NCI-H2107 (cell line): ENCODE measurements at regions not wholly inside any gene's neighbourhood (a gene's known extent, or its start where the extent isn't known, plus 50 kb on each side); places are given as distances from the start of the nearest gene placed in this dataset.
"Not testable (repeated sequence)": the region's sequence is repeated elsewhere in the genome, so short reads cannot be mapped to it uniquely, and the experiment has no call there.

Experiments used
- DNase-seq: peaks from one replicate; lab custom pipeline; 2025; lab: John Stamatoyannopoulos, UW

GRCh38 chr14:57061009-57061711 is 207.5 kb downstream of the EXOC5 start:
- DNase-seq = peak; percentile 14

- DNase-seq = no peak
Observed at GRCh38 chr14:57060276-57060955, 208.3 kb downstream of the EXOC5 start.

- DNase-seq = no peak
Observed at GRCh38 chr14:57058319-57058718, 210.4 kb downstream of the EXOC5 start.

- peak; percentile 66 for DNase-seq
Observed at GRCh38 chr14:57057803-57058202, 210.9 kb downstream of the EXOC5 start.

- not testable (repeated sequence) for DNase-seq
Observed at GRCh38 chr14:57056522-57056921, 212.2 kb downstream of the EXOC5 start.

- no peak for DNase-seq
Observed at GRCh38 chr14:57052705-57053302, 215.9 kb downstream of the EXOC5 start.

- DNase-seq = no peak
Observed at GRCh38 chr14:57051633-57052032, 217.1 kb downstream of the EXOC5 start.

GRCh38 chr14:57049848-57050247 is 218.9 kb downstream of the EXOC5 start:
- DNase-seq = no peak

GRCh38 chr14:57046175-57046574 is 222.5 kb downstream of the EXOC5 start:
- no peak for DNase-seq

GRCh38 chr14:57044101-57044973 is 224.4 kb downstream of the EXOC5 start:
- DNase-seq = not testable (repeated sequence)

- DNase-seq = no peak
Observed at GRCh38 chr14:57038689-57039088, 228.4 kb upstream of the OTX2 start.

GRCh38 chr14:57031474-57031873 is 221.2 kb upstream of the OTX2 start:
- no peak for DNase-seq

GRCh38 chr14:57029620-57030253 is 219.5 kb upstream of the OTX2 start:
- DNase-seq = no peak

- DNase-seq = no peak
Observed at GRCh38 chr14:57025456-57025855, 215.2 kb upstream of the OTX2 start.

- DNase-seq = no peak
Observed at GRCh38 chr14:57022608-57023007, 212.3 kb upstream of the OTX2 start.

GRCh38 chr14:57018065-57018464 is 207.8 kb upstream of the OTX2 start:
- peak; percentile 62 for DNase-seq

- no peak for DNase-seq
Observed at GRCh38 chr14:57013987-57014386, 203.7 kb upstream of the OTX2 start.

GRCh38 chr14:57009585-57010515 is 199.6 kb upstream of the OTX2 start:
- DNase-seq = no peak

- no peak for DNase-seq
Observed at GRCh38 chr14:57008534-57008933, 198.3 kb upstream of the OTX2 start.

GRCh38 chr14:56998728-56999127 is 188.4 kb upstream of the OTX2 start:
- no peak for DNase-seq
